ENCODE measurements at regions not wholly inside any gene's neighbourhood (a gene's known extent, or its start where the extent isn't known, plus 50 kb on each side); places are given as distances from the start of the nearest gene placed in this dataset.

GRCh38 chr2:145755019-145755837 lies 1235.3 kb upstream of the ZEB2 start:
- ATAC-seq, result no peak
- Histone ChIP-seq H4K20me1 (replicated peaks; ENCODE audit: insufficient read depth) (no peaks in the 10 kb centered on the region), H2AFZ (no peak overlapping the region), H3K9me2 (ENCODE audit: insufficient read depth) (no peaks in the 10 kb centered on the region), H3K36me3 (ENCODE audit: insufficient read depth) (no peaks in the 10 kb centered on the region), H3K27me3 (ENCODE audit: insufficient read depth) (no peaks in the 10 kb centered on the region), H3K4me3 (no peak overlapping the region), H3K4me1 (ENCODE audit: insufficient read depth) (peaks cover 17% of the 10 kb centered on the region), H3K79me2 (replicated peaks; ENCODE audit: insufficient read depth) (no peaks in the 10 kb centered on the region), H3K4me2 (no peak overlapping the region), H3F3A (replicated peaks; ENCODE audit: low read depth) (no peaks in the 10 kb centered on the region), H3K27ac (ENCODE audit: low read depth) (no peak overlapping the region)
- no peak for DNase-seq (ENCODE audit: low spot score)
- H3K4me3 Mint-ChIP-seq, result no peak overlapping the region
- H3K9me3 Mint-ChIP-seq, result no peaks in the 10 kb centered on the region
- no peaks in the 10 kb centered on the region for H3K36me3 Mint-ChIP-seq (ENCODE audit: low read depth)
- TF ChIP-seq, protein P1, sequence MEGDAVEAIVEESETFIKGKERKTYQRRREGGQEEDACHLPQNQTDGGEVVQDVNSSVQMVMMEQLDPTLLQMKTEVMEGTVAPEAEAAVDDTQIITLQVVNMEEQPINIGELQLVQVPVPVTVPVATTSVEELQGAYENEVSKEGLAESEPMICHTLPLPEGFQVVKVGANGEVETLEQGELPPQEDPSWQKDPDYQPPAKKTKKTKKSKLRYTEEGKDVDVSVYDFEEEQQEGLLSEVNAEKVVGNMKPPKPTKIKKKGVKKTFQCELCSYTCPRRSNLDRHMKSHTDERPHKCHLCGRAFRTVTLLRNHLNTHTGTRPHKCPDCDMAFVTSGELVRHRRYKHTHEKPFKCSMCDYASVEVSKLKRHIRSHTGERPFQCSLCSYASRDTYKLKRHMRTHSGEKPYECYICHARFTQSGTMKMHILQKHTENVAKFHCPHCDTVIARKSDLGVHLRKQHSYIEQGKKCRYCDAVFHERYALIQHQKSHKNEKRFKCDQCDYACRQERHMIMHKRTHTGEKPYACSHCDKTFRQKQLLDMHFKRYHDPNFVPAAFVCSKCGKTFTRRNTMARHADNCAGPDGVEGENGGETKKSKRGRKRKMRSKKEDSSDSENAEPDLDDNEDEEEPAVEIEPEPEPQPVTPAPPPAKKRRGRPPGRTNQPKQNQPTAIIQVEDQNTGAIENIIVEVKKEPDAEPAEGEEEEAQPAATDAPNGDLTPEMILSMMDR (conservative IDR thresholded peaks at IDR 0.05; ENCODE audit: low read depth in 2 of 2), result no peak
- TF ChIP-seq EZH2 (IDR thresholded peaks at IDR 0.05; ENCODE audit: low read depth, unreplicated experiment), result no peak
- no peak for TF ChIP-seq ZNF114 (CRISPR knock-in tag; IDR thresholded peaks at IDR 0.05)
- no peak for TF ChIP-seq REST (IDR thresholded peaks at IDR 0.05; ENCODE audit: unreplicated experiment)
- TF ChIP-seq NANOG (IDR thresholded peaks at IDR 0.05; ENCODE audit: borderline replicate concordance), result no peak
- TF ChIP-seq ETS1 (IDR thresholded peaks at IDR 0.05), result no peak
- no peak for TF ChIP-seq POLR2AphosphoS5 (IDR thresholded peaks at IDR 0.05; ENCODE audit: low read depth)
- no peak for TF ChIP-seq CREB1 (CRISPR knock-in tag; IDR thresholded peaks at IDR 0.05; ENCODE audit: low read depth)
- TF ChIP-seq, protein P2, sequence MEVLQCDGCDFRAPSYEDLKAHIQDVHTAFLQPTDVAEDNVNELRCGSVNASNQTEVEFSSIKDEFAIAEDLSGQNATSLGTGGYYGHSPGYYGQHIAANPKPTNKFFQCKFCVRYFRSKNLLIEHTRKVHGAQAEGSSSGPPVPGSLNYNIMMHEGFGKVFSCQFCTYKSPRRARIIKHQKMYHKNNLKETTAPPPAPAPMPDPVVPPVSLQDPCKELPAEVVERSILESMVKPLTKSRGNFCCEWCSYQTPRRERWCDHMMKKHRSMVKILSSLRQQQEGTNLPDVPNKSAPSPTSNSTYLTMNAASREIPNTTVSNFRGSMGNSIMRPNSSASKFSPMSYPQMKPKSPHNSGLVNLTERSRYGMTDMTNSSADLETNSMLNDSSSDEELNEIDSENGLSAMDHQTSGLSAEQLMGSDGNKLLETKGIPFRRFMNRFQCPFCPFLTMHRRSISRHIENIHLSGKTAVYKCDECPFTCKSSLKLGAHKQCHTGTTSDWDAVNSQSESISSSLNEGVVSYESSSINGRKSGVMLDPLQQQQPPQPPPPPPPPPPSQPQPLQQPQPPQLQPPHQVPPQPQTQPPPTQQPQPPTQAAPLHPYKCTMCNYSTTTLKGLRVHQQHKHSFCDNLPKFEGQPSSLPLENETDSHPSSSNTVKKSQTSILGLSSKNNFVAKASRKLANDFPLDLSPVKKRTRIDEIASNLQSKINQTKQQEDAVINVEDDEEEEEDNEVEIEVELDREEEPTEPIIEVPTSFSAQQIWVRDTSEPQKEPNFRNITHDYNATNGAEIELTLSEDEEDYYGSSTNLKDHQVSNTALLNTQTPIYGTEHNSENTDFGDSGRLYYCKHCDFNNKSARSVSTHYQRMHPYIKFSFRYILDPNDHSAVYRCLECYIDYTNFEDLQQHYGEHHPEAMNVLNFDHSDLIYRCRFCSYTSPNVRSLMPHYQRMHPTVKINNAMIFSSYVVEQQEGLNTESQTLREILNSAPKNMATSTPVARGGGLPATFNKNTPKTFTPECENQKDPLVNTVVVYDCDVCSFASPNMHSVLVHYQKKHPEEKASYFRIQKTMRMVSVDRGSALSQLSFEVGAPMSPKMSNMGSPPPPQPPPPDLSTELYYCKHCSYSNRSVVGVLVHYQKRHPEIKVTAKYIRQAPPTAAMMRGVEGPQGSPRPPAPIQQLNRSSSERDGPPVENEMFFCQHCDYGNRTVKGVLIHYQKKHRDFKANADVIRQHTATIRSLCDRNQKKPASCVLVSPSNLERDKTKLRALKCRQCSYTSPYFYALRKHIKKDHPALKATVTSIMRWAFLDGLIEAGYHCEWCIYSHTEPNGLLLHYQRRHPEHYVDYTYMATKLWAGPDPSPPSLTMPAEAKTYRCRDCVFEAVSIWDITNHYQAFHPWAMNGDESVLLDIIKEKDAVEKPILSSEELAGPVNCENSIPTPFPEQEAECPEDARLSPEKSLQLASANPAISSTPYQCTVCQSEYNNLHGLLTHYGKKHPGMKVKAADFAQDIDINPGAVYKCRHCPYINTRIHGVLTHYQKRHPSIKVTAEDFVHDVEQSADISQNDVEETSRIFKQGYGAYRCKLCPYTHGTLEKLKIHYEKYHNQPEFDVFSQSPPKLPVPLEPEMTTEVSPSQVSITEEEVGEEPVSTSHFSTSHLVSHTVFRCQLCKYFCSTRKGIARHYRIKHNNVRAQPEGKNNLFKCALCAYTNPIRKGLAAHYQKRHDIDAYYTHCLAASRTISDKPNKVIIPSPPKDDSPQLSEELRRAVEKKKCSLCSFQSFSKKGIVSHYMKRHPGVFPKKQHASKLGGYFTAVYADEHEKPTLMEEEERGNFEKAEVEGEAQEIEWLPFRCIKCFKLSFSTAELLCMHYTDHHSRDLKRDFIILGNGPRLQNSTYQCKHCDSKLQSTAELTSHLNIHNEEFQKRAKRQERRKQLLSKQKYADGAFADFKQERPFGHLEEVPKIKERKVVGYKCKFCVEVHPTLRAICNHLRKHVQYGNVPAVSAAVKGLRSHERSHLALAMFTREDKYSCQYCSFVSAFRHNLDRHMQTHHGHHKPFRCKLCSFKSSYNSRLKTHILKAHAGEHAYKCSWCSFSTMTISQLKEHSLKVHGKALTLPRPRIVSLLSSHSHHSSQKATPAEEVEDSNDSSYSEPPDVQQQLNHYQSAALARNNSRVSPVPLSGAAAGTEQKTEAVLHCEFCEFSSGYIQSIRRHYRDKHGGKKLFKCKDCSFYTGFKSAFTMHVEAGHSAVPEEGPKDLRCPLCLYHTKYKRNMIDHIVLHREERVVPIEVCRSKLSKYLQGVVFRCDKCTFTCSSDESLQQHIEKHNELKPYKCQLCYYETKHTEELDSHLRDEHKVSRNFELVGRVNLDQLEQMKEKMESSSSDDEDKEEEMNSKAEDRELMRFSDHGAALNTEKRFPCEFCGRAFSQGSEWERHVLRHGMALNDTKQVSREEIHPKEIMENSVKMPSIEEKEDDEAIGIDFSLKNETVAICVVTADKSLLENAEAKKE (CRISPR knock-in tag; IDR thresholded peaks at IDR 0.05), result no peak
- no peak for TF ChIP-seq JUNB (IDR thresholded peaks at IDR 0.05; ENCODE audit: unreplicated experiment)
- H3K27me3 Mint-ChIP-seq (ENCODE audit: insufficient read depth, low read depth, poor library complexity), result no peaks in the 10 kb centered on the region
- H3K4me1 Mint-ChIP-seq, result peaks cover 25% of the 10 kb centered on the region
- H3K27ac Mint-ChIP-seq, result no peak overlapping the region

Data from GM23338 (cell line).